ENCODE measurements at regions not wholly inside any gene's neighbourhood (a gene's known extent, or its start where the extent isn't known, plus 50 kb on each side); places are given as distances from the start of the nearest gene placed in this dataset.

GRCh38 chr5:74478328-74478727, 162.2 kb downstream of the ENC1 start:
- FAIRE-seq, result no peak

More at GRCh38 chr5:74478328-74478727, 162.2 kb downstream of the ENC1 start:
- no peak overlapping the region for H3K18ac ChIP-seq (ENCODE audit: extremely low read depth, low read length)
- H2BK5ac ChIP-seq (ENCODE audit: low read depth, low read length), result no peak overlapping the region
- no peaks in the 10 kb centered on the region for H3K79me2 ChIP-seq (ENCODE audit: control insufficient read depth in 1 of 2, insufficient read depth in 2 of 2, low read length in 2 of 2)
- no peaks in the 10 kb centered on the region for H3K23me2 ChIP-seq (ENCODE audit: low read depth, low read length)
- no peak overlapping the region for H3K4ac ChIP-seq (replicated peaks; ENCODE audit: insufficient read length, low read depth, low read length)
- no peak overlapping the region for H3K9ac ChIP-seq (replicated peaks in 1 of 4; ENCODE audit: extremely low read depth in 1 of 4, low read depth in 3 of 4, low read length in 3 of 4)
- TF ChIP-seq HDAC6 (IDR thresholded peaks at IDR 0.05; ENCODE audit: low read depth, low read length) (no peak), SUZ12 (IDR thresholded peaks at IDR 0.05; ENCODE audit: low read length) (no peak)
- WGBS, 2 experiments (ENCODE audit: extremely low coverage in 1 of 2, insufficient coverage in 1 of 2, insufficient read length in 1 of 2, insufficient replicate concordance in 2 of 2, low coverage in 1 of 2, low lambda C conversion rate in 2 of 2, missing lambda C conversion rate in 1 of 2), result 79% methylated on average over 5 of the region's 5 CpGs; no CpG with 5 or more reads in 1 of the 2 experiments
- H3K79me1 ChIP-seq (ENCODE audit: low read depth, low read length), result no peaks in the 10 kb centered on the region
- H3K9me3 ChIP-seq (ENCODE audit: insufficient read depth in 2 of 2, low read depth in 1 of 2, low read length in 1 of 2), result no peaks in the 10 kb centered on the region
- no peak overlapping the region for H2BK12ac ChIP-seq (ENCODE audit: low read depth, low read length)
- H3K36me3 ChIP-seq (ENCODE audit: control insufficient read depth in 2 of 4, insufficient read depth in 4 of 4, low read length in 3 of 4), result no peaks in the 10 kb centered on the region
- H4K8ac ChIP-seq (ENCODE audit: extremely low read depth, insufficient read depth, low read length), result no peak overlapping the region
- no peak overlapping the region for H4K91ac ChIP-seq (replicated peaks; ENCODE audit: insufficient read length, low read length)
- no peak overlapping the region for H4K5ac ChIP-seq (ENCODE audit: insufficient read length, low read depth, low read length)
- H2BK20ac ChIP-seq (ENCODE audit: low read length), result no peak overlapping the region
- H3K4me3 ChIP-seq (ENCODE audit: extremely low read depth in 1 of 4, insufficient read depth in 2 of 4, low read depth in 3 of 4, low read length in 4 of 4), result no peak overlapping the region
- no peak overlapping the region for H3K14ac ChIP-seq (ENCODE audit: insufficient read length)
- H2BK120ac ChIP-seq (replicated peaks; ENCODE audit: low read depth, low read length), result no peak overlapping the region
- no peak overlapping the region for H2AK5ac ChIP-seq (ENCODE audit: low read depth, low read length)
- no peak overlapping the region for H2BK15ac ChIP-seq (ENCODE audit: low read length)
- POLR2A ChIA-PET (ENCODE audit: partially characterized antibody), result no interaction called here
- no peak overlapping the region for H3K27ac ChIP-seq (ENCODE audit: low read depth, low read length)
- H3K23ac ChIP-seq (ENCODE audit: insufficient read length), result no peak overlapping the region
- H2AFZ ChIP-seq (ENCODE audit: low read length), result no peak overlapping the region
- H3K4me1 ChIP-seq (replicated peaks in 1 of 4; ENCODE audit: control insufficient read depth in 3 of 4, insufficient read depth in 4 of 4, low read length in 3 of 4), result peaks cover 3 to 15% (median 6%) of the 10 kb centered on the region in 4 experiments; a peak in 4 of 7 replicates
- H3K56ac ChIP-seq (replicated peaks; ENCODE audit: insufficient read length, low read depth, low read length), result no peak overlapping the region
- CTCF ChIA-PET (ENCODE audit: partially characterized antibody), result no interaction called here
- no peak for DNase-seq (ENCODE audit: low read depth in 1 of 2, low spot score in 2 of 2)
- no peak overlapping the region for H3K4me2 ChIP-seq (ENCODE audit: insufficient read depth in 1 of 2, low read depth in 2 of 2, low read length in 2 of 2)
- H3K27me3 ChIP-seq (replicated peaks in 1 of 4; ENCODE audit: control insufficient read depth in 3 of 4, extremely low read depth in 1 of 4, insufficient read depth in 3 of 4, low read length in 3 of 4), result no peaks in the 10 kb centered on the region
- H4K20me1 ChIP-seq (replicated peaks in 1 of 2; ENCODE audit: control insufficient read depth in 1 of 2, insufficient read depth in 2 of 2, low read length in 2 of 2), result no peaks in the 10 kb centered on the region
